ENCODE measurements at regions not wholly inside any gene's neighbourhood (a gene's known extent, or its start where the extent isn't known, plus 50 kb on each side); places are given as distances from the start of the nearest gene placed in this dataset.

DNA sequence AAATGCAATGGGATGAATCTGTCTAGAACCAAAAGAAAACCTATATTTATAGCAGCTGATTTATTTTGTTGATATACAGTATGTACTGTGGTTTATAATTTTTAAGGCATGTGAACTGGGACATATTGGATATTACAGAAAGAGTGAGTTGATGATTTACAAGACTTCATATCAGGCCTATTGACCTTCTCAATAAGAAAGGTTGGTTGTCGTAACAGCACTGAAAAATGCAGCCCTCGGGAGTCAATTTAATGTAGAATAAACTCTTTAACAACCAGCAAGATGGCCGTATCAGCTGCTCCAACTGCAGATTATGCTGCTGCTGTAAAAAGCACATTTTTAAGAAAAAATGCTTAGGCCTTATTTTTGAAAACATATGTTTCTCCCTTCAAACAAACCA lies 407.3 kb downstream of the GXYLT1 start:
- Mint-ChIP-seq H3K27ac (no peak overlapping the region), H3K9me3 (peaks cover 0 to 4% (median 0%) of the 10 kb centered on the region in 3 donors), H3K4me3 (no peak overlapping the region), H3K27me3 (no peaks in the 10 kb centered on the region), H3K4me1 (no peaks in the 10 kb centered on the region), H3K36me3 (no peaks in the 10 kb centered on the region)
- no CpG with 5 or more reads among the region's 3 CpGs for WGBS (ENCODE audit: insufficient coverage)
- no peak overlapping the region for H3K27ac ChIP-seq (ENCODE audit: low read length)
- H3K27me3 ChIP-seq (replicated peaks in 1 of 2; ENCODE audit: control insufficient read depth in 2 of 2, extremely low read depth in 1 of 2, insufficient read depth in 2 of 2, low read length in 1 of 2): no peaks in the 10 kb centered on the region
- H3K9me3 ChIP-seq: no peaks in the 10 kb centered on the region
- H3K36me3 ChIP-seq (ENCODE audit: control insufficient read depth in 2 of 2, extremely low read depth in 1 of 2, insufficient read depth in 1 of 2, low read length in 1 of 2): no peaks in the 10 kb centered on the region
- POLR2A ChIA-PET: no interaction called here
- DNase-seq (no peak), ATAC-seq (replicated peaks in 1 of 4) (no peak)
- H3K4me3 ChIP-seq (ENCODE audit: control insufficient read depth in 1 of 2, extremely low read depth in 1 of 2, low read length in 1 of 2): no peak overlapping the region
- no peaks in the 10 kb centered on the region for H3K4me1 ChIP-seq (ENCODE audit: control insufficient read depth in 1 of 2, extremely low read depth in 1 of 2, insufficient read depth in 2 of 2, low read length in 2 of 2)
- CTCF ChIA-PET: no interaction called here

DNA sequence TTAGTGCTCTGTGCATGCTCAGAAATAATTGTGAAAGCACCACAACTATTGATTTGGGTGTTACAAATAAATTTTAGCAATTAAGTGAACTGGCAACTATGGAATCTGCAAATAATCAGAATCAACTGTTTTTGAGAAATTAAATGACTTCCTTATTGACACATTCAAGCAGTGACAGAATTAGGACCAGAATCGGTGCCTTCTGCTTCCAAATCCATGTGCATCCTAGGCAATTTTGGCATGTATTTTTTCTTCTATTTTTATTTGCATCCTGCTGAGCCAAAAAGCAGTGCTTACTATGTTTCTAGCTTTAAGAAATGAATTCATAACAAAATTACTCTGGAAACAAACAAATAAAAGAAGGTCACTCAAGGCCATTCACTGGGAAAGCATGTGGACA lies 408.2 kb downstream of the GXYLT1 start:
- Histone ChIP-seq H3K36me3 (ENCODE audit: control insufficient read depth in 2 of 2, extremely low read depth in 1 of 2, insufficient read depth in 1 of 2, low read length in 1 of 2) (no peaks in the 10 kb centered on the region), H3K9me3 (no peaks in the 10 kb centered on the region), H3K4me1 (ENCODE audit: control insufficient read depth in 1 of 2, extremely low read depth in 1 of 2, insufficient read depth in 2 of 2, low read length in 2 of 2) (no peaks in the 10 kb centered on the region), H3K27me3 (replicated peaks in 1 of 2; ENCODE audit: control insufficient read depth in 2 of 2, extremely low read depth in 1 of 2, insufficient read depth in 2 of 2, low read length in 1 of 2) (no peaks in the 10 kb centered on the region), H3K27ac (ENCODE audit: low read length) (no peak overlapping the region), H3K4me3 (ENCODE audit: control insufficient read depth in 1 of 2, extremely low read depth in 1 of 2, low read length in 1 of 2) (no peak overlapping the region)
- no peak for DNase-seq
- Mint-ChIP-seq H3K9me3 (peaks cover 0 to 4% (median 0%) of the 10 kb centered on the region in 3 donors), H3K27me3 (no peaks in the 10 kb centered on the region), H3K36me3 (no peaks in the 10 kb centered on the region), H3K4me3 (no peak overlapping the region), H3K4me1 (no peaks in the 10 kb centered on the region), H3K27ac (no peak overlapping the region)
- no peak for ATAC-seq (replicated peaks in 1 of 4)
- ChIA-PET POLR2A (no interaction called here), CTCF (no interaction called here)
- no CpG with 5 or more reads among the region's 1 CpG for WGBS (ENCODE audit: insufficient coverage)

DNA sequence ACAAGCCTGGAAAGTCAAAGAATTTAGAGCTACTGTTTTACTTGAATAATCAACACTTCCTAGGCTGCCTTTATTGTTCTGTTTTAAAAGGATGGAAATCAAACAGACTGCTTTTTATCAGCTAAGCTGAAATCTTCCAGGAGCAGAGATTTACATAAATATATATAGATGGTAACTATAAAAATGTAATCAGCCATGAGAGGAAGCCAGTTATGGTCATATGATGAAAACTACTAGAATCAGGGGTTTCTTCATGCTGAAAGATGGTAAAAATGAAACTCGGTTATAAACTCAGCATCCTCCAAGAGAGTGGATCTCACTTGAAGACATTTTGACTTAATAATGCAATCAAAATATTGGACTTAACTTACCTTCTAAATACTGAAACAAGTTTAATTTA lies 413.0 kb downstream of the GXYLT1 start:
- Mint-ChIP-seq H3K4me3 (no peak overlapping the region), H3K9me3 (peaks cover 0 to 4% (median 0%) of the 10 kb centered on the region in 3 donors), H3K4me1 (no peaks in the 10 kb centered on the region), H3K27me3 (no peaks in the 10 kb centered on the region), H3K36me3 (no peaks in the 10 kb centered on the region), H3K27ac (no peak overlapping the region)
- no CpG with 5 or more reads among the region's 1 CpG for WGBS (ENCODE audit: insufficient coverage)
- H3K27me3 ChIP-seq (replicated peaks in 1 of 2; ENCODE audit: control insufficient read depth in 2 of 2, extremely low read depth in 1 of 2, insufficient read depth in 2 of 2, low read length in 1 of 2): no peaks in the 10 kb centered on the region
- no peak overlapping the region for H3K4me3 ChIP-seq (ENCODE audit: control insufficient read depth in 1 of 2, extremely low read depth in 1 of 2, low read length in 1 of 2)
- ATAC-seq (replicated peaks in 1 of 4): no peak
- DNase-seq: no peak
- H3K36me3 ChIP-seq (ENCODE audit: control insufficient read depth in 2 of 2, extremely low read depth in 1 of 2, insufficient read depth in 1 of 2, low read length in 1 of 2): no peaks in the 10 kb centered on the region
- no peaks in the 10 kb centered on the region for H3K4me1 ChIP-seq (ENCODE audit: control insufficient read depth in 1 of 2, extremely low read depth in 1 of 2, insufficient read depth in 2 of 2, low read length in 2 of 2)
- H3K9me3 ChIP-seq: no peaks in the 10 kb centered on the region
- no peak overlapping the region for H3K27ac ChIP-seq (ENCODE audit: low read length)
- ChIA-PET POLR2A (no interaction called here), CTCF (no interaction called here)

DNA sequence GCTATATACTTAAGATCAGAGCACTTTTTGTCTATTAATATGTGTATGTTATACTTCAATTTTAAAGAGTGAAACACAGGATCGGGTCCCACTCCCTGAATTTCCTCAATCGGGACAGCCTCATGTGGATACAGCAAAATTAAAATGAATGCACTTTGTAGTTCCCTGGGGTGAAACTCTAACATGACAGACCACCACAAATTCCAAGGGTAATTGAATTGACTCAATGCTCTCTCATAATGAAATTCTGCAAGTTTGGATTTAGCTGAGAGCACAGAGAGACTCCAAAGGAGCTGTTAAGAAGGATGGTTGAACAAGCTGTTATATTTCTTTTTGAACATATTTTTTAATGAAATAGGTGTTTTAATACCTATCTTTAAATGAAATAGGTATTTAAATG lies 413.6 kb downstream of the GXYLT1 start:
- ChIA-PET CTCF (no interaction called here), POLR2A (no interaction called here)
- Histone ChIP-seq H3K4me1 (ENCODE audit: control insufficient read depth in 1 of 2, extremely low read depth in 1 of 2, insufficient read depth in 2 of 2, low read length in 2 of 2) (no peaks in the 10 kb centered on the region), H3K27me3 (replicated peaks in 1 of 2; ENCODE audit: control insufficient read depth in 2 of 2, extremely low read depth in 1 of 2, insufficient read depth in 2 of 2, low read length in 1 of 2) (no peaks in the 10 kb centered on the region), H3K4me3 (ENCODE audit: control insufficient read depth in 1 of 2, extremely low read depth in 1 of 2, low read length in 1 of 2) (no peak overlapping the region), H3K36me3 (ENCODE audit: control insufficient read depth in 2 of 2, extremely low read depth in 1 of 2, insufficient read depth in 1 of 2, low read length in 1 of 2) (no peaks in the 10 kb centered on the region), H3K27ac (ENCODE audit: low read length) (no peak overlapping the region), H3K9me3 (no peaks in the 10 kb centered on the region)
- Mint-ChIP-seq H3K9me3 (peaks cover 0 to 4% (median 0%) of the 10 kb centered on the region in 3 donors), H3K27ac (no peak overlapping the region), H3K36me3 (no peaks in the 10 kb centered on the region), H3K27me3 (no peaks in the 10 kb centered on the region), H3K4me1 (no peaks in the 10 kb centered on the region), H3K4me3 (no peak overlapping the region)
- WGBS (ENCODE audit: insufficient coverage): no CpG with 5 or more reads among the region's 2 CpGs
- ATAC-seq (replicated peaks in 1 of 4) (no peak), DNase-seq (no peak)

DNA sequence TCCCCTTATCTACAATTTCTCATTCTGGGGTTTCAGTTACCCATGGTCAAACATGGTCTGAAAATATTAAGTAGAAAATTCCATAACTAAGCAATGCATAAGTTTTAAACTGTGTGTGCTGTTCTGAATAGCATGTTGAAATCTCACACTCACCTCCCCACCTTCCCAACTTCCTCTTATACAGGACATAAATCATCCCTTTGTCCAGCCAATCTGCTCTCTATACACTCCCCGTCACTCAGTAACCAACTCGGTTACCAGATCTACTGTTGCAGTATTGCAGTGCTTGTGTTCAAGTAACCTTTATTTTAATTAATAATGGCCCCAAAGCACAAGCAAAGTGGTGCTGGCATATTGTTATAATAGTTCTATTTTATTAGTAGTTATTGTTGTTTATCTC lies 420.5 kb downstream of the GXYLT1 start:
- ATAC-seq (replicated peaks in 1 of 4) (no peak), DNase-seq (no peak)
- no peaks in the 10 kb centered on the region for H3K4me1 Mint-ChIP-seq
- H3K9me3 Mint-ChIP-seq: peaks cover 0 to 3% (median 0%) of the 10 kb centered on the region in 3 donors
- H3K4me3 Mint-ChIP-seq: no peak overlapping the region
- Histone ChIP-seq H3K27ac (ENCODE audit: low read length) (no peak overlapping the region), H3K4me3 (ENCODE audit: control insufficient read depth in 1 of 2, extremely low read depth in 1 of 2, low read length in 1 of 2) (no peak overlapping the region), H3K9me3 (no peaks in the 10 kb centered on the region), H3K36me3 (ENCODE audit: control insufficient read depth in 2 of 2, extremely low read depth in 1 of 2, insufficient read depth in 1 of 2, low read length in 1 of 2) (no peaks in the 10 kb centered on the region), H3K27me3 (replicated peaks in 1 of 2; ENCODE audit: control insufficient read depth in 2 of 2, extremely low read depth in 1 of 2, insufficient read depth in 2 of 2, low read length in 1 of 2) (no peaks in the 10 kb centered on the region), H3K4me1 (ENCODE audit: control insufficient read depth in 1 of 2, extremely low read depth in 1 of 2, insufficient read depth in 2 of 2, low read length in 2 of 2) (no peaks in the 10 kb centered on the region)
- no CpG with 5 or more reads among the region's 2 CpGs for WGBS (ENCODE audit: insufficient coverage)
- no peaks in the 10 kb centered on the region for H3K36me3 Mint-ChIP-seq
- CTCF ChIA-PET: no interaction called here
- POLR2A ChIA-PET: no interaction called here
- no peaks in the 10 kb centered on the region for H3K27me3 Mint-ChIP-seq
- no peak overlapping the region for H3K27ac Mint-ChIP-seq

DNA sequence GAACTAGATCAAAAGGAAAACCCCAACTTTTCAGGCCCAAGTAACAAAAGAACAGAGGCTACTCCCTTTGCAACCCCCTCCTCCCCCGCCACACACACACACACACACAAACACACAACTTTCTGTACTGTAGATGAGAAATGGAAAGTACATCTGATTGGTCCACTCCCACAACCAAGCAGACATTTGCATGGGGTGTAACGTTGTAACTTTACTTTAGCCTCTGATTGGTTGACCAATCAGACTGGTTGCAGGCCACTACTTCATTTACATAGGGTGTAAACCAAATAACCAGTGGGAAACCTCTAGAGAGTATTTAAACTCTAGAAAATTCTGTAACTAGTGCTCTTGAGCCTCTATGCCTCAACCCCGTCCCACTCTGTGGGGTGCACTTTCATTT lies 425.5 kb downstream of the GXYLT1 start:
- no peaks in the 10 kb centered on the region for H3K36me3 ChIP-seq (ENCODE audit: control insufficient read depth in 2 of 2, extremely low read depth in 1 of 2, insufficient read depth in 1 of 2, low read length in 1 of 2)
- H3K4me1 ChIP-seq (ENCODE audit: control insufficient read depth in 1 of 2, extremely low read depth in 1 of 2, insufficient read depth in 2 of 2, low read length in 2 of 2): no peaks in the 10 kb centered on the region
- ChIA-PET POLR2A (no interaction called here), CTCF (no interaction called here)
- DNase-seq: no peak
- no peaks in the 10 kb centered on the region for H3K27me3 ChIP-seq (replicated peaks in 1 of 2; ENCODE audit: control insufficient read depth in 2 of 2, extremely low read depth in 1 of 2, insufficient read depth in 2 of 2, low read length in 1 of 2)
- no peak overlapping the region for H3K4me3 ChIP-seq (ENCODE audit: control insufficient read depth in 1 of 2, extremely low read depth in 1 of 2, low read length in 1 of 2)
- Mint-ChIP-seq H3K27me3 (no peaks in the 10 kb centered on the region), H3K36me3 (no peaks in the 10 kb centered on the region), H3K4me1 (no peaks in the 10 kb centered on the region), H3K4me3 (no peak overlapping the region), H3K27ac (no peak overlapping the region), H3K9me3 (peaks cover 0 to 3% (median 0%) of the 10 kb centered on the region in 3 donors)
- no peak for ATAC-seq (replicated peaks in 1 of 4)
- no CpG with 5 or more reads among the region's 3 CpGs for WGBS (ENCODE audit: insufficient coverage)
- no peak overlapping the region for H3K27ac ChIP-seq (ENCODE audit: low read length)
- H3K9me3 ChIP-seq: no peaks in the 10 kb centered on the region

DNA sequence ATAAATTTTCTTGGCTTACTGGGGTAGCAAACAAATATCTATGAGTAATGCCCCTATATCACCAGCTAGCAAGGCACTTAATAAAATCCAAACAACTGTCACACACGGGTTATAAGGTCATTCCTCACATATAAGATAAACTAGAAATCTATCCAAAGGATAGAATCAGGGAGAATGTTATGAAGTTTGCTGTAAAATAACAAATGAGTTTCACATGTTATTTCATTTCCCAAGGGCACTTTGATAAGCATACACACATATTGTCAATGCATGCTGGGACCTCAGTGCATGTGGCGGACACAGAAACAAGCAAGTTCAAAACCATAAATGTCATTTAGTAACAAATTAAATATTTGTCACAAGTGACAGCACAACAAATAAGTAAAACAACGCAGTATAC lies 429.4 kb downstream of the GXYLT1 start:
- ATAC-seq (replicated peaks in 1 of 4) (no peak), DNase-seq (no peak)
- no peak overlapping the region for H3K27ac ChIP-seq (ENCODE audit: low read length)
- no peaks in the 10 kb centered on the region for H3K4me1 ChIP-seq (ENCODE audit: control insufficient read depth in 1 of 2, extremely low read depth in 1 of 2, insufficient read depth in 2 of 2, low read length in 2 of 2)
- H3K4me1 Mint-ChIP-seq: no peaks in the 10 kb centered on the region
- no peaks in the 10 kb centered on the region for H3K27me3 Mint-ChIP-seq
- H3K4me3 ChIP-seq (ENCODE audit: control insufficient read depth in 1 of 2, extremely low read depth in 1 of 2, low read length in 1 of 2): no peak overlapping the region
- H3K9me3 ChIP-seq: no peaks in the 10 kb centered on the region
- CTCF ChIA-PET: no interaction called here
- POLR2A ChIA-PET: no interaction called here
- no peaks in the 10 kb centered on the region for H3K9me3 Mint-ChIP-seq
- no peaks in the 10 kb centered on the region for H3K27me3 ChIP-seq (replicated peaks in 1 of 2; ENCODE audit: control insufficient read depth in 2 of 2, extremely low read depth in 1 of 2, insufficient read depth in 2 of 2, low read length in 1 of 2)
- H3K36me3 ChIP-seq (ENCODE audit: control insufficient read depth in 2 of 2, extremely low read depth in 1 of 2, insufficient read depth in 1 of 2, low read length in 1 of 2): no peaks in the 10 kb centered on the region
- no peak overlapping the region for H3K27ac Mint-ChIP-seq
- H3K36me3 Mint-ChIP-seq: no peaks in the 10 kb centered on the region
- WGBS (ENCODE audit: insufficient coverage): no CpG with 5 or more reads among the region's 3 CpGs
- H3K4me3 Mint-ChIP-seq: no peak overlapping the region

Measured in T-cell (primary cell).